ENCODE measurements at regions not wholly inside any gene's neighbourhood (a gene's known extent, or its start where the extent isn't known, plus 50 kb on each side); places are given as distances from the start of the nearest gene placed in this dataset.

DNA sequence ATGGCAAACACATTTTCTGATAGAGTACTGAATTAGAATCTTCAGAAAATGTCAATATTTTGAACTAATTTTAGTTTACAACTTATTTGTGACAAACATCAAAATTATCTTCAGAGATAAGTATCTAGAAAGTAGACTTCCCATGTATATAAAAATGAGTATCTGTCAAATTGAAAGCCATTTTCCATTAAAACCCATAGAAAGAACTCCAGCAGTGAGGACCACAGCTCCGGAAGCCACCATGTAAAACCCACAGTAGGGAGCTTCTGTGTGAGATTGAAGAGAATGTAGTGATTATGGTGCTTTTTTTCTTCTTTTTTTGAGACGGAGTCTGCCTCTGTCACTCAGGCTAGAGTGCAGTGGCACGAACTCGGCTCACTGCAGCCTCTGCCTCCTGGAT lies 687.0 kb downstream of the TYW1 start:
- TF ChIP-seq POLR2A (IDR thresholded peaks at IDR 0.05) (no peak), POLR2AphosphoS5 (IDR thresholded peaks at IDR 0.05) (no peak)
- TF ChIP-seq, protein P1, sequence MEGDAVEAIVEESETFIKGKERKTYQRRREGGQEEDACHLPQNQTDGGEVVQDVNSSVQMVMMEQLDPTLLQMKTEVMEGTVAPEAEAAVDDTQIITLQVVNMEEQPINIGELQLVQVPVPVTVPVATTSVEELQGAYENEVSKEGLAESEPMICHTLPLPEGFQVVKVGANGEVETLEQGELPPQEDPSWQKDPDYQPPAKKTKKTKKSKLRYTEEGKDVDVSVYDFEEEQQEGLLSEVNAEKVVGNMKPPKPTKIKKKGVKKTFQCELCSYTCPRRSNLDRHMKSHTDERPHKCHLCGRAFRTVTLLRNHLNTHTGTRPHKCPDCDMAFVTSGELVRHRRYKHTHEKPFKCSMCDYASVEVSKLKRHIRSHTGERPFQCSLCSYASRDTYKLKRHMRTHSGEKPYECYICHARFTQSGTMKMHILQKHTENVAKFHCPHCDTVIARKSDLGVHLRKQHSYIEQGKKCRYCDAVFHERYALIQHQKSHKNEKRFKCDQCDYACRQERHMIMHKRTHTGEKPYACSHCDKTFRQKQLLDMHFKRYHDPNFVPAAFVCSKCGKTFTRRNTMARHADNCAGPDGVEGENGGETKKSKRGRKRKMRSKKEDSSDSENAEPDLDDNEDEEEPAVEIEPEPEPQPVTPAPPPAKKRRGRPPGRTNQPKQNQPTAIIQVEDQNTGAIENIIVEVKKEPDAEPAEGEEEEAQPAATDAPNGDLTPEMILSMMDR (IDR thresholded peaks at IDR 0.05): no peak
